ENCODE measurements at regions not wholly inside any gene's neighbourhood (a gene's known extent, or its start where the extent isn't known, plus 50 kb on each side); places are given as distances from the start of the nearest gene placed in this dataset.

DNA sequence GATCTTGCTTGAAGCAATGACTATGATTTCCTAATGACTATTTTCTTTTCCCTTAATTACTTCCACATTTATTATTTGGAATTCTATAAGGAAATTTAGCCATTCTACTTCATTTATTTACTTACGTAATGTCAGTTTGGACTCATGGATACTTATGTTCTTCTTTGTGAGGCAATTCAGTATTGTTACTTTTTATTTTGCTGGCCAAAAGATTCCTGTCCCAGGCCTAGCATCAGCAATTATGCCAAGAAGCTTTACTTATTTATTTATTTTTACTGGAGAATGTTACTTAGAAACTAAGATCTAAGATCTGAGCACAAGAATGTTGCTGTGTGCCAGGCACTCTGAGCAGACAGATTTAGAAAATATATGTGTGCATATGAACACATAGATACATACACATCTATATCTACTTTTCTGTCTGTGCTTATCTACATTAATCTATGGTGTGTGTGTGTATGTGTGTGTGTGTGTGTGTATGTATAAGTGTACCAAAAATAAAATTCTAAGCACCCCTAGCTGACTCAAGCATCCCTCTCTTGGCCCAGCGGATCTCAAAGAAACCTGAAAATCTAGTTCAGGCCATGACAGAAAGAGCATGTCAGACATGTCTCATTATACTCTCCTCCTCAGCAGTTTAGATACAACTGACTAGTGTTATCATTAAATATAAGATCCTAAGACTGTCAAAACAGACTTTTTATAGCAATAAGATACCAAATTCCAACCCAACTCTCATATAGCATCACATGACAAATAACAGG, 640.0 kb upstream of the GJE1 start:
- TF ChIP-seq CTCF (IDR thresholded peaks at IDR 0.05; ENCODE audit: extremely low read depth, insufficient read depth, missing control alignments) = no peak
- in situ Hi-C loops (cut with MboI; ENCODE audit: low pct_unique_long_range_greater_than_20kb, low sequenced_read_pairs, unreplicated experiment) = no loop called here
- no peak for DNase-seq (ENCODE audit: low spot score)

GRCh38 chr6:141491684-141492083, 641.0 kb upstream of the GJE1 start:
- in situ Hi-C loops (cut with MboI; ENCODE audit: low pct_unique_long_range_greater_than_20kb, low sequenced_read_pairs, unreplicated experiment) = no loop called here
- TF ChIP-seq CTCF (IDR thresholded peaks at IDR 0.05; ENCODE audit: extremely low read depth, insufficient read depth, missing control alignments) = no peak
- DNase-seq (ENCODE audit: low spot score) = no peak

- no peak for TF ChIP-seq CTCF (IDR thresholded peaks at IDR 0.05; ENCODE audit: extremely low read depth, insufficient read depth, missing control alignments)
- in situ Hi-C loops (cut with MboI; ENCODE audit: low pct_unique_long_range_greater_than_20kb, low sequenced_read_pairs, unreplicated experiment) = no loop called here
- no peak for DNase-seq (ENCODE audit: low spot score)
Measured at GRCh38 chr6:141490982-141491381, 641.7 kb upstream of the GJE1 start.

DNA sequence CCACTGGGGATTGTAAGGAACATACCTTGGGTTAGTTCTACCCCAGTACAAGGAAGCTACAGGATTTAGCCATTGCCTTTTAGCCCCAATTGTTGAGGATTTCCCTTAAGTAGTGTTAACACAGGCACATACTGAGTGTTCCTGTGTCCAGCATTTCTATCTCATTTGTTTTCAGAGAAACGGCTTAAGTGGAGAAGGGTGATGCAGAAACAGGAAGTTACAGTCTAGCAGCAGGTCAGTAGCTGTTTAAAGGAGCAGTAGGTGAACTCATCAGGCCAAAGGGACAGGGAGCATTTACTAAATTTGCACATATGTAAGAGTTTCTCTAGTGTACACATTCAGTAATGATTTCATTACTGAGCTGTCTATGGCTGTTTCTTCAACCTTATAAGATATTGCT, 644.2 kb upstream of the GJE1 start:
- DNase-seq (ENCODE audit: low spot score) = no peak
- TF ChIP-seq CTCF (IDR thresholded peaks at IDR 0.05; ENCODE audit: extremely low read depth, insufficient read depth, missing control alignments) = no peak
- in situ Hi-C loops (cut with MboI; ENCODE audit: low pct_unique_long_range_greater_than_20kb, low sequenced_read_pairs, unreplicated experiment) = no loop called here

DNA sequence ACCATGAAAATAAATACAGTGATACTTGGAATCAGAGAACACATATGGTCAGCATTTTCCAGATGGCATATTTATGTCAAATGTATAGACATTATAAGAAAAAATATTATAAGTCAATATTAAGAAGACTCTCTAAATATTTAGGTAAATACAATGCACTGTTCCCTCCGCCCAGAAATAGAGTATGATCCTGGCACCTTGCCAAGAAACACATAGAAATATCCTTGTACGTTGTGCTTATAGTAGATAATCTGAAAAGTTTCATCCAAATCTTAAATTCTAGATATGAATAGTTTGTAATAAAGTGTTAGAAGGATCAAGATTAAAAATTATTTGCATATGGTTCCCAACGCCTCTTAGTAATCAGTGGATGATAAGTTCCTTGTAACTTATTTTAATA, 645.8 kb upstream of the GJE1 start:
- in situ Hi-C loops (cut with MboI; ENCODE audit: low pct_unique_long_range_greater_than_20kb, low sequenced_read_pairs, unreplicated experiment) = no loop called here
- no peak for DNase-seq (ENCODE audit: low spot score)
- no peak for TF ChIP-seq CTCF (IDR thresholded peaks at IDR 0.05; ENCODE audit: extremely low read depth, insufficient read depth, missing control alignments)

GRCh38 chr6:141484711-141485110, 648.0 kb upstream of the GJE1 start:
- in situ Hi-C loops (cut with MboI; ENCODE audit: low pct_unique_long_range_greater_than_20kb, low sequenced_read_pairs, unreplicated experiment) = no loop called here
- no peak for DNase-seq (ENCODE audit: low spot score)
- no peak for TF ChIP-seq CTCF (IDR thresholded peaks at IDR 0.05; ENCODE audit: extremely low read depth, insufficient read depth, missing control alignments)
